MM.1S (cell line): ENCODE measurements at regions not wholly inside any gene's neighbourhood (a gene's known extent, or its start where the extent isn't known, plus 50 kb on each side); places are given as distances from the start of the nearest gene placed in this dataset.

Source experiments
- DNase-seq: peaks from one replicate; pipeline ENCODE4 v3.0.0-alpha.2; 2015
- H2AFZ ChIP-seq: fragments of 300-600 bp; sonication (generic); 2 replicates; pipeline ENCODE4 v1.6.0; 2016; ENCODE audit warnings: antibody characterized with exemption, low read length
- H3F3A ChIP-seq: fragments of 300-600 bp; sonication (generic); 2 replicates; pipeline ENCODE4 v1.6.1; 2016; ENCODE audit warnings: mild to moderate bottlenecking, antibody characterized with exemption, low read length, moderate library complexity, mixed read lengths; ENCODE audit not compliant: insufficient read depth
- H3K27ac ChIP-seq: fragments of 300-600 bp; sonication (generic); 2 replicates; pipeline ENCODE4 v1.5.1; 2016; ENCODE audit warnings: mild to moderate bottlenecking, low read length
- H3K27me3 ChIP-seq: fragments of 300-600 bp; sonication (generic); replicated peaks from 2 replicates; pipeline ENCODE4 v1.6.0; 2016; ENCODE audit warnings: low read length; ENCODE audit not compliant: insufficient read depth
- H3K36me3 ChIP-seq: fragments of 300-600 bp; sonication (generic); replicated peaks from 2 replicates; pipeline ENCODE4 v1.6.1; 2016; ENCODE audit warnings: mild to moderate bottlenecking, low read length, mixed read lengths; ENCODE audit not compliant: insufficient read depth
- H3K4me1 ChIP-seq: fragments of 300-600 bp; sonication (generic); 2 replicates; pipeline ENCODE4 v1.6.1; 2016; ENCODE audit warnings: low read length, mixed read lengths
- H3K4me2 ChIP-seq: fragments of 300-600 bp; sonication (generic); 2 replicates; pipeline ENCODE4 v1.6.0; 2016; ENCODE audit warnings: low read depth, low read length
- H3K4me3 ChIP-seq: fragments of 300-600 bp; sonication (generic); 2 replicates; pipeline ENCODE4 v1.5.1; 2016; ENCODE audit warnings: low read length, mixed read lengths
- H3K79me2 ChIP-seq: fragments of 300-600 bp; sonication (generic); 2 replicates; pipeline ENCODE4 v1.6.1; 2016; ENCODE audit warnings: mixed run types, low read length, mixed read lengths
- H3K9ac ChIP-seq: fragments of 300-600 bp; sonication (generic); 2 replicates; pipeline ENCODE4 v1.6.1; 2016; ENCODE audit warnings: low read length, mixed read lengths
- H3K9me2 ChIP-seq: fragments of 300-600 bp; sonication (generic); replicated peaks from 2 replicates; pipeline ENCODE4 v1.6.1; 2016; ENCODE audit warnings: mild to moderate bottlenecking, low read length, mixed read lengths; ENCODE audit not compliant: insufficient read depth
- H3K9me3 ChIP-seq: fragments of 300-600 bp; sonication (generic); replicated peaks from 2 replicates; pipeline ENCODE4 v1.6.1; 2016; ENCODE audit warnings: mild to moderate bottlenecking, low read length, mixed read lengths; ENCODE audit not compliant: insufficient read depth
- H4K20me1 ChIP-seq: fragments of 300-600 bp; sonication (generic); 2 replicates; pipeline ENCODE4 v1.6.1; 2016; ENCODE audit warnings: mild to moderate bottlenecking, low read length, moderate library complexity, mixed read lengths; ENCODE audit not compliant: insufficient read depth
- CTCF ChIP-seq: fragments of 300-600 bp; sonication (generic); IDR thresholded peaks from 2 replicates; pipeline ENCODE4 v1.5.1; 2016; ENCODE audit warnings: antibody characterized with exemption, low read length, mixed read lengths
- EZH2 ChIP-seq: fragments of 300-600 bp; sonication (generic); optimal IDR thresholded peaks from 2 replicates; pipeline ENCODE3; 2017; ENCODE audit warnings: low read depth, mild to moderate bottlenecking, antibody characterized with exemption, low read length, mixed read lengths
- EZH2phosphoT487 ChIP-seq: fragments of 300-600 bp; sonication (generic); IDR thresholded peaks from 2 replicates; pipeline ENCODE4 v1.6.1; 2018; ENCODE audit warnings: antibody characterized with exemption, low read length

- Histone ChIP-seq H3K9ac (no peak overlapping the region), H3K27me3 (no peaks in the 10 kb centered on the region), H3K9me2 (no peaks in the 10 kb centered on the region), H3F3A (no peaks in the 10 kb centered on the region), H4K20me1 (no peaks in the 10 kb centered on the region), H3K27ac (no peak overlapping the region), H3K9me3 (no peaks in the 10 kb centered on the region), H2AFZ (no peak overlapping the region), H3K4me2 (no peak overlapping the region), H3K36me3 (no peaks in the 10 kb centered on the region), H3K4me1 (no peaks in the 10 kb centered on the region), H3K4me3 (no peak overlapping the region), H3K79me2 (no peaks in the 10 kb centered on the region)
- TF ChIP-seq EZH2phosphoT487, result no peak
- no peak for TF ChIP-seq CTCF
- no peak for TF ChIP-seq EZH2
- no peak for DNase-seq
These were observed 133.8 kb upstream of the PFKP start for GRCh38 chr10:2933519-2933918.

- TF ChIP-seq CTCF, result no peak
- TF ChIP-seq EZH2, result no peak
- TF ChIP-seq EZH2phosphoT487, result no peak
- Histone ChIP-seq H3F3A (no peaks in the 10 kb centered on the region), H4K20me1 (no peaks in the 10 kb centered on the region), H3K9ac (no peak overlapping the region), H2AFZ (no peak overlapping the region), H3K9me2 (no peaks in the 10 kb centered on the region), H3K36me3 (no peaks in the 10 kb centered on the region), H3K4me1 (no peaks in the 10 kb centered on the region), H3K9me3 (no peaks in the 10 kb centered on the region), H3K79me2 (no peaks in the 10 kb centered on the region), H3K27ac (no peak overlapping the region), H3K4me2 (no peak overlapping the region), H3K4me3 (no peak overlapping the region), H3K27me3 (no peaks in the 10 kb centered on the region)
- DNase-seq, result no peak
These were observed 134.3 kb upstream of the PFKP start for GRCh38 chr10:2933071-2933470.

- no peak for DNase-seq
These were observed 137.7 kb upstream of the PFKP start for GRCh38 chr10:2929480-2930258.

More at GRCh38 chr10:2929480-2930258, 137.7 kb upstream of the PFKP start:
- no peaks in the 10 kb centered on the region for H3K79me2 ChIP-seq
- H3K9me2 ChIP-seq, result no peaks in the 10 kb centered on the region
- no peak overlapping the region for H3K4me2 ChIP-seq
- H3K4me3 ChIP-seq, result no peak overlapping the region
- H3K27ac ChIP-seq, result no peak overlapping the region
- H3K9ac ChIP-seq, result no peak overlapping the region
- TF ChIP-seq CTCF, result no peak
- no peak for TF ChIP-seq EZH2
- no peak for TF ChIP-seq EZH2phosphoT487
- no peaks in the 10 kb centered on the region for H4K20me1 ChIP-seq
- H2AFZ ChIP-seq, result no peak overlapping the region
- H3K4me1 ChIP-seq, result no peaks in the 10 kb centered on the region
- H3K27me3 ChIP-seq, result no peaks in the 10 kb centered on the region
- H3K9me3 ChIP-seq, result no peaks in the 10 kb centered on the region
- no peaks in the 10 kb centered on the region for H3K36me3 ChIP-seq
- no peaks in the 10 kb centered on the region for H3F3A ChIP-seq
